B cell (primary cell): ENCODE measurements at regions not wholly inside any gene's neighbourhood (a gene's known extent, or its start where the extent isn't known, plus 50 kb on each side); places are given as distances from the start of the nearest gene placed in this dataset.

ENCODE experiments used
- ATAC-seq: fragments of 200-7000 bp; cut with Tn5 transposase; one replicate; pipeline ENCODE4 v1.10.0; 2021; ENCODE audit warnings: low read depth, mild to moderate bottlenecking, moderate number of reproducible peaks, moderate library complexity
- CTCF ChIA-PET: fragments of 350-600 bp; sonication (Branson Sonifier 250); formaldehyde crosslinking; loops from one replicate; lab custom pipeline; 2021; ENCODE audit warnings: antibody characterized with exemption, inconsistent platforms; lab: Charles Lee
- POLR2A ChIA-PET: fragments of 350-600 bp; sonication (Branson Sonifier 250); formaldehyde crosslinking; loops from one replicate; lab custom pipeline; 2021; ENCODE audit warnings: antibody characterized with exemption; lab: Charles Lee
- DNase-seq: peaks from one replicate; pipeline ENCODE4 v3.0.0; 2013
- H2AFZ ChIP-seq: 2 replicates; pipeline ENCODE4 v1.6.1; 2012; ENCODE audit warnings: mild to moderate bottlenecking, low read depth, low read length; ENCODE audit not compliant: insufficient read depth, poor library complexity, severe bottlenecking
- H3K27ac ChIP-seq, 2 donors: 1 replicate in 1 of 2; 2 replicates in 1 of 2; pipeline ENCODE4 v1.5.1; 2012 to 2013; ENCODE audit warnings: low read length in 2 of 2, mild to moderate bottlenecking in 2 of 2, moderate library complexity in 1 of 2
- H3K27me3 ChIP-seq, 4 experiments: fragments of 200-600 bp in 1 of 4; sonication (generic) in 1 of 4; replicated peaks in 1 of 4; 1 replicate in 2 of 4; 2 replicates in 2 of 4; pipeline versions ENCODE4 v1.6.1 to v1.7.0; 2013 to 2016; ENCODE audit warnings: low read length in 3 of 4, mild to moderate bottlenecking in 2 of 4, mixed read lengths in 1 of 4, moderate library complexity in 1 of 4; ENCODE audit not compliant: insufficient read depth in 4 of 4, control insufficient read depth in 3 of 4; ENCODE audit errors: control extremely low read depth in 1 of 4
- H3K36me3 ChIP-seq, 2 experiments: replicated peaks in 1 of 2; 1 replicate in 1 of 2; 2 replicates in 1 of 2; pipeline versions ENCODE4 v1.6.1 to v1.7.1; 2013; ENCODE audit warnings: low read length in 1 of 2; ENCODE audit not compliant: insufficient read depth in 2 of 2, control insufficient read depth in 1 of 2; ENCODE audit errors: control extremely low read depth in 1 of 2, extremely low read depth in 1 of 2
- H3K4me1 ChIP-seq, 2 donors: fragments of 200-600 bp in 1 of 2; sonication (generic) in 1 of 2; 1 replicate in 1 of 2; 2 replicates in 1 of 2; pipeline versions ENCODE4 v1.5.1 to v1.6.1; 2013 to 2017; ENCODE audit warnings: low read length in 2 of 2; ENCODE audit not compliant: control insufficient read depth in 2 of 2, insufficient read depth in 2 of 2
- H3K4me2 ChIP-seq: replicated peaks from 2 replicates; pipeline ENCODE3; 2012; ENCODE audit warnings: mild to moderate bottlenecking, low read depth, low read length; ENCODE audit not compliant: poor library complexity, severe bottlenecking
- H3K4me3 ChIP-seq, 5 experiments: fragments of 200-600 bp in 1 of 5; sonication (generic) in 1 of 5; 1 replicate in 3 of 5; 2 replicates in 2 of 5; pipeline versions ENCODE4 v1.5.1 to v1.7.0; 2011 to 2016; ENCODE audit warnings: low read length in 4 of 5, mild to moderate bottlenecking in 4 of 5, low read depth in 2 of 5, control low read depth in 1 of 5, moderate library complexity in 1 of 5; ENCODE audit not compliant: insufficient read depth in 1 of 5; ENCODE audit errors: control extremely low read depth in 1 of 5, extremely low read depth in 1 of 5
- H3K79me2 ChIP-seq: fragments of 200-600 bp; sonication (generic); one replicate; pipeline ENCODE4 v1.6.0; 2016; ENCODE audit warnings: low read length; ENCODE audit not compliant: control insufficient read depth, insufficient read depth
- H3K9ac ChIP-seq: fragments of 200-600 bp; sonication (generic); 2 replicates; pipeline ENCODE4 v1.6.1; 2017; ENCODE audit warnings: mild to moderate bottlenecking, low read length, moderate library complexity
- H3K9me3 ChIP-seq, 3 donors: one replicate each; pipeline versions ENCODE4 v1.6.1 to v1.7.1; 2013; ENCODE audit warnings: low read length in 2 of 3; ENCODE audit not compliant: control insufficient read depth in 2 of 3, insufficient read depth in 1 of 3; ENCODE audit errors: control extremely low read depth in 1 of 3
- H4K20me1 ChIP-seq: 2 replicates; pipeline ENCODE4 v1.6.0; 2012; ENCODE audit warnings: mild to moderate bottlenecking, low read length; ENCODE audit not compliant: insufficient read depth, control insufficient read depth, poor library complexity, severe bottlenecking
- H3K27ac Mint-ChIP-seq: one replicate; pipeline ENCODE4 v1.8.0; 2021; ENCODE audit warnings: mixed read lengths
- H3K27me3 Mint-ChIP-seq: one replicate; pipeline ENCODE4 v1.8.0; 2021; ENCODE audit warnings: mixed read lengths
- H3K4me1 Mint-ChIP-seq: one replicate; pipeline ENCODE4 v1.8.0; 2021; ENCODE audit warnings: mixed read lengths
- H3K4me3 Mint-ChIP-seq: one replicate; pipeline ENCODE4 v1.8.0; 2021; ENCODE audit warnings: mixed read lengths
- H3K9me3 Mint-ChIP-seq: one replicate; pipeline ENCODE4 v1.8.0; 2022; ENCODE audit warnings: mixed read lengths; ENCODE audit not compliant: insufficient read depth
- EZH2 ChIP-seq: IDR thresholded peaks from 2 replicates; pipeline ENCODE4 v1.6.1; 2012; ENCODE audit warnings: borderline replicate concordance, low read depth, mild to moderate bottlenecking, moderate library complexity, low read length; ENCODE audit not compliant: insufficient read depth, poor library complexity, severe bottlenecking
- WGBS: methylation state at CpG from one replicate; pipeline ENCODE4 v1.1.5; 2013; ENCODE audit warnings: missing lambda C conversion rate; ENCODE audit not compliant: insufficient coverage; 5-methylcytosine and 5-hydroxymethylcytosine counted together
- intact Hi-C: fragments of 100-400 bp; cut with micrococcal nuclease; formaldehyde crosslinking; loops from one replicate; pipeline ENCODE4 v1.10.0; 2022
- TF ChIP-seq, protein P1 (sequence below): fragments of 200-600 bp; IDR thresholded peaks from one replicate; pipeline ENCODE4 v1.8.0; 2022; ENCODE audit warnings: antibody characterized with exemption, mild to moderate bottlenecking

DNA sequence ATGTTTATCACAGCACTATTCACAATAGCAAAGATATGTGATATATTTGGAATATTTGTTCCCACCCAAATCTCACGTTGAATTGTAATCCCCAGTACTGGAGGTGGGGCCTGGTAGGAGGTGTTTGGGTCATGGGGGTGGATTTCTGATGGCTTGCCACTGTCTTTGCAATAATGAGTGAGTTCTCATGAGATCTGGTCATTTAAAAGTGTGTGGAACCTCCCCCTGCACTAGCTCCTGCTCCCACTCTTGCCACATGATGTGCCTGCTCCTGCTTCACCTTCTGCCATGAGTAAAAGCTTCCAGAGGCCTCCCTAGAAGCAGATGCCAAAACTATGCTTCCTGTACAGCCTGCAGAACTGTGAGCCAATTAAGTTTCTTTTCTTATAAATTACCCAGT is 72.2 kb upstream of the DYNC1I2 start:
- ATAC-seq = no peak
- H3K27ac Mint-ChIP-seq = no peak overlapping the region
- no peaks in the 10 kb centered on the region for H4K20me1 ChIP-seq
- CTCF ChIA-PET = interaction anchor here (0.6 kb wide), 1 partner anchor 528 kb away, joined by 4 read pairs; no protein-coding TSS in a partner anchor
- no peak overlapping the region for H3K4me3 Mint-ChIP-seq
- intact Hi-C loops = no loop called here
- H3K4me1 ChIP-seq = no peaks in the 10 kb centered on the region
- no peaks in the 10 kb centered on the region for H3K79me2 ChIP-seq
- TF ChIP-seq, protein P1, sequence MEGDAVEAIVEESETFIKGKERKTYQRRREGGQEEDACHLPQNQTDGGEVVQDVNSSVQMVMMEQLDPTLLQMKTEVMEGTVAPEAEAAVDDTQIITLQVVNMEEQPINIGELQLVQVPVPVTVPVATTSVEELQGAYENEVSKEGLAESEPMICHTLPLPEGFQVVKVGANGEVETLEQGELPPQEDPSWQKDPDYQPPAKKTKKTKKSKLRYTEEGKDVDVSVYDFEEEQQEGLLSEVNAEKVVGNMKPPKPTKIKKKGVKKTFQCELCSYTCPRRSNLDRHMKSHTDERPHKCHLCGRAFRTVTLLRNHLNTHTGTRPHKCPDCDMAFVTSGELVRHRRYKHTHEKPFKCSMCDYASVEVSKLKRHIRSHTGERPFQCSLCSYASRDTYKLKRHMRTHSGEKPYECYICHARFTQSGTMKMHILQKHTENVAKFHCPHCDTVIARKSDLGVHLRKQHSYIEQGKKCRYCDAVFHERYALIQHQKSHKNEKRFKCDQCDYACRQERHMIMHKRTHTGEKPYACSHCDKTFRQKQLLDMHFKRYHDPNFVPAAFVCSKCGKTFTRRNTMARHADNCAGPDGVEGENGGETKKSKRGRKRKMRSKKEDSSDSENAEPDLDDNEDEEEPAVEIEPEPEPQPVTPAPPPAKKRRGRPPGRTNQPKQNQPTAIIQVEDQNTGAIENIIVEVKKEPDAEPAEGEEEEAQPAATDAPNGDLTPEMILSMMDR = no peak
- TF ChIP-seq EZH2 = no peak
- POLR2A ChIA-PET = no interaction called here
- peaks cover 21% of the 10 kb centered on the region for H3K27me3 Mint-ChIP-seq
- WGBS = no CpG with 5 or more reads among the region's 1 CpG
- H3K4me3 ChIP-seq = no peak overlapping the region
- no peak overlapping the region for H3K9ac ChIP-seq
- H3K9me3 ChIP-seq = no peaks in the 10 kb centered on the region
- no peak overlapping the region for H2AFZ ChIP-seq
- DNase-seq = no peak
- no peak overlapping the region for H3K27ac ChIP-seq
- no peaks in the 10 kb centered on the region for H3K27me3 ChIP-seq
- no peak overlapping the region for H3K4me2 ChIP-seq
- H3K36me3 ChIP-seq = no peaks in the 10 kb centered on the region
- H3K9me3 Mint-ChIP-seq = no peaks in the 10 kb centered on the region
- no peaks in the 10 kb centered on the region for H3K4me1 Mint-ChIP-seq

DNA sequence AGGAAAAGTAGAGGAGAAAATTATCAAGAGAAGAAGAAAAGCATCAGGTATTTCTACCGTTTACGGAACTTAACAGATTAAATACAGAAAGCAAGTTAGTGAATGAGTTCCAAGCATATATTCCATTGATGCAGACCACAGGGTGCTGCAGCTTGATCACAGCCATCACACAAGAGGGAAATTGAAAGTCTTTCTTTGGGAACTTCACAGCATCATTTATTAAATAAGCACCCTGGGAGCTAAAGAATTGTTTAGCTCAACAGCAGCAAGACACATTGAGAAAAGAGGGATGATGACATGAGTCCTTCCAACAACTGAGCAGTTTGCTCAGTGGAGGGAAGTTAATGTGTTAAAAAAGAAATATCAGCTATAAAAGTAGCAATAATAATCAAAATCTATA is 69.3 kb upstream of the DYNC1I2 start:
- Mint-ChIP-seq H3K4me1 (no peaks in the 10 kb centered on the region), H3K9me3 (no peaks in the 10 kb centered on the region), H3K4me3 (no peak overlapping the region), H3K27me3 (no peaks in the 10 kb centered on the region), H3K27ac (no peak overlapping the region)
- no peaks in the 10 kb centered on the region for H3K36me3 ChIP-seq
- ChIA-PET POLR2A (interaction anchor here (0.6 kb wide), 1 partner anchor 124 kb away, joined by 6 read pairs; no protein-coding TSS in a partner anchor), CTCF (no interaction called here)
- no peak overlapping the region for H2AFZ ChIP-seq
- no peak overlapping the region for H3K9ac ChIP-seq
- ATAC-seq = no peak
- no peak overlapping the region for H3K4me2 ChIP-seq
- TF ChIP-seq, protein P1 = no peak
- no peak for TF ChIP-seq EZH2
- no peak overlapping the region for H3K4me3 ChIP-seq
- no peak for DNase-seq
- H3K27ac ChIP-seq = no peak overlapping the region
- no peaks in the 10 kb centered on the region for H3K4me1 ChIP-seq
- no peaks in the 10 kb centered on the region for H4K20me1 ChIP-seq
- WGBS = 100% methylated on average over 1 of the region's 2 CpGs
- H3K79me2 ChIP-seq = no peaks in the 10 kb centered on the region
- no peaks in the 10 kb centered on the region for H3K27me3 ChIP-seq
- H3K9me3 ChIP-seq = no peaks in the 10 kb centered on the region
- intact Hi-C loops = no loop called here
